T1000 (cell line): ENCODE measurements at regions not wholly inside any gene's neighbourhood (a gene's known extent, or its start where the extent isn't known, plus 50 kb on each side); places are given as distances from the start of the nearest gene placed in this dataset.

Experiments
- DNase-seq: peaks from one replicate; lab custom pipeline; 2025; ENCODE audit warnings: mixed read lengths; lab: John Stamatoyannopoulos, UW

GRCh38 chr14:98462908-98463307 is 809.1 kb downstream of the BCL11B start:
- DNase-seq = no peak

DNA sequence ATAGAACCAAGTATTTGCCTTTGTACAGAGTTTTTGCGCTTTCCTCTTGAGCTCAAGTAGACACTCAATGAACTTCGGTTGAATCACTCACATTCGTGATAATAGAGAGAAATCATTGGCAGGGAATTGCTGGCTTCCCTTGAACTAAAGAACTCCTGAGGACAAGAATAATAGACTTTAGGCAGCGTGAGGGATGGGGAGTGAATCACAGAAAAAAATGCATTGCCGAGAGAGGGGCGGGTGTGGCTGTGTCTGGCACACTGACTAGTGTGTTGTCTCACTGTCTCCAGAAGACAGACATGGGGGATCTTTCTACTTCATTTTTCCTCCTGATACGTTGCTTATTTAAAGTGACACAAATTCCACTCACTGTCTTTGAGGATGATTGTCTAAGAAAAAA is 805.2 kb downstream of the BCL11B start:
- DNase-seq = no peak

DNA sequence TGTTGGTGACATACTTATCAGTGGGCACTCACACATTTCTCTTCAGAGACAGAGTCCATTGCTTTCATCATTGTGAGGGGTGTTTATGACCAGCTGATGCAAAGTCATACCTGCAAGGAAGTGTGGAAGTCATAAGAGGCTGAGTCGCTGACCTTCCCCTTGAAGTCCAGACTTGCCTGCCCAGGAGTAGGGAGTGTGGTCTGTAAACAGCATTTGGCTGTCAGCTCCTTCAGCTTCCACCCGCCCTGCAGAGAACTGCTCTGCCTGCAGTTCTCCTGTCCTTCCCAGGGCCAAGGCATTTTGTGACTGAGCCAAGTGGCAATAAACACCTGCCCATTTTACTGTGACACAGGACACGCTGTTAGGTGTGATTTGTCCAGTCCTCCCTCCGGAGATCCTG is 801.3 kb downstream of the BCL11B start:
- no peak for DNase-seq

DNA sequence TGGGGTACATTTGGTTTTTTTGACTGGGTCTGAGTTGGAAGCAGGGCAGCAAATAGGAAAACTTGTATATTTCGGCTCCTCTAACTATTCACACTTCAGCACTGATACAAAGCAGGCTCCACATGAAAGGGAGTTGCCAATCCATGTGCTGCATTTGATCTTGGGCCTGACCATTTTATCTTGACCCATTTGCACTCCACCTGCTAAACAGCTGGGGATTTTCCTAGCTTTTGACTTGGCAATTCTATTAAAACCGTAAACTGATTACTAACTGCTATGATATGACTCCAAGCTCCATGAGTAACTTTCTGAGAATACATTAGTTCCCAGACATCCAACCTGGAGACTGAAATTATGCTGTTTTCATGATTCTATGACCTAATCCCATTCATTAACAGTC is 797.1 kb downstream of the BCL11B start:
- no peak for DNase-seq

- no peak for DNase-seq
These were observed 794.1 kb downstream of the BCL11B start for GRCh38 chr14:98477935-98478334.

GRCh38 chr14:98489115-98489514 is 782.9 kb downstream of the BCL11B start:
- DNase-seq = no peak

DNA sequence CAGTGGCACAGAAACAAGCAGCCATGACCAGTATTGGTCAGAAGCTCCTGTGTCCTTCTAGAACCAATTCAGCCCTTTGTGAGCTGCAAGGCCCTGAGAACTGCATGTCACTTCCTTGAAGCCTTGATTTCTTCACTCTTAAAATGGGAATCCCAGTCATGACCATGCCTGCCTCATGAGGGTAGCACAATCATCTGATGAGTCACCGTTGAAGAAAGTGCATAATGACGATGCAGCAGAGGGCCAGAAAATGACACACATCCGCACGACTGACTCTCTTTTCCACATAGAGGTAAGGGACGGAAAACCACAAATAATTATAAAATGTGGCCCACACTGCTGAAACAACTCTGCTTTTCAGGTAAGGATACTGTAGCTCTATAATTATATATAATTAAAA is 777.4 kb downstream of the BCL11B start:
- DNase-seq = no peak

GRCh38 chr14:98498019-98498885 is 773.7 kb downstream of the BCL11B start:
- no peak for DNase-seq

DNA sequence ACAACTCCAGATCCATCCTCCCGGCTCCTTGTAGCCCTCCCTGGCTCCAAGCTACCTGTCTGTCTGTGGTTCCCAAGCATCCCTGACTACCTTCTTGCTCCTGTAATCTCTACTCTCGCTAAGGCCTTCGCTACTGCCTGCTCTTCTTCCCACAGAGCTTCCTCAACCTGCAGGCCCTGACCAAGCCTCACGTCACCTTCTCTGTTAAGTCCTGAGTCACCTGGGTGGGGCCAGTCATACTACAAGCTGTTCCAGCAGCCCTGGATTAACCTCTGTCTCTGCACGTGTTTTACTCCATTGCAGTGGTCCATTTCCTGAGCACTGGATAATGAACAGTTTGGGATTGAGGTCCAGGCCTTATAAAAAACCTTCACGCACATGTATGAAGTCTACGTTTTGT is 770.7 kb downstream of the BCL11B start:
- DNase-seq = no peak

DNA sequence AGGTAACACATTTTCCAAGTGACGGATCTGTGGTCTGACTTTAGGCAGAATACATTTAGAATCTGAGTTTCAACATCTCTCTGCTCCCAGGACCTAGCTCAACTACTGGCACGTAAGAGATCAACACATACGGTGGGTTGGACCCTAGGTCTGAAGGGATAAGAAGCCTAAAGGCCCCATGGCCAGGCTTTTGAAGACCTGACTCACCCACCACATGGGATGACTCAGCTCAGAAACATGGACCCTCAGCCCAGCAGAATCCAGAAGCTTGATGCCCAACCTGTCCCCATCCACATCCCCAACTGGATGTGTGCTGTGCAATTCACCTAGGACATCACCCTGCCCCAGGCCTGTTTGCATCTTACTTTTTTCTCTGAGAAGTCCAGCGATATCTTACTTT is 770.2 kb downstream of the BCL11B start:
- DNase-seq = peak; percentile 6

DNA sequence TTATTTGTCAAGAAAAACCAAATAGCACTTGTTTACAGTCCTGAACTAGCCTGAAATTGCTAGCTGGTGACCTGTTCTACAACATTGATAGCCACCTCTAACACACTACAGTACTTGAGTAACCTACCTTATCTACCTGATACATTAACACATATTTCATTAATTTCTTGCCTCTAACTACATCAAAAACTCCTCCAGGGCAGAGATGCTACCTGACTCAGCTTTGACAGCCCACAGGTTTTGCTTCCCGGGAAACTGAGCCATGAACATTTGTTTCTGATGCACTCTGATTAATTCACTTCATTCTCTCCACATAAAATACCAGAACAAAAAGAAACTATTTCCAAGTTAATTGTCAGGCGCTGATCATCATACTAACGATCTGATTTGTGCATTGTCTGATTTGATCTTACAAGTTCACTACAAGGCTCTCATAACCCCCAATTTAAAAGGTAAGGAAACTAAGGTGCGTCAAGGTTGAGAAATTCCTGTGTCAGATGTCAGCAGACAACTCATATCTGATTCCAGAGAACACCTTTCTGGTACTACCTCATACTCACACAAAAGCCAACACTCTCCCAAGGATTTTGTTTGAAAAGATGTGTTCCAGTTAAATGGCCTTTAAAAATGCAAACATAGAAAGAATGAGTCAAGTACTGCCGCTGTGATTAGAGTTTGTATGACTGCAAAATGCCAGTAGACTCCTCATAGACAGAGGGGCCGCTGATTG is 768.7 kb downstream of the BCL11B start:
- no peak for DNase-seq

DNA sequence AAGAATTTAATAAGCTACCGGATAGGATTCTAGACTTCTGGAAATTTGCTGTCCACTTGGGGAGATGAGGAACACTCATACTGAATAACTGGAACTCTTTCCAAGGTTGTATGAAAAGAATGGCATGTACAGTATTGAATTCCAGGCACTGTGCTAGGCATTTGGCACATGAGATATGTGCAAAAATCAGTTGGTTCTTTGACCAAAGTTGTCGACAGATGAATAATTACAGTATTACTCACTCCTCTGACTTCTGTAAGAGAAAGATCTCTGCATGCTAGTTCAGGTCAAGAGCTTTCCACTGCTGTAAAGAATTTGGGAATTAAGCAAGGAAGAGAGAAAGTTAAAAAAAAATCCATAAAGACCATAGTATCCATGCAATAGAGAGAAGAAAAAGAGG is 764.7 kb downstream of the BCL11B start:
- DNase-seq = no peak

DNA sequence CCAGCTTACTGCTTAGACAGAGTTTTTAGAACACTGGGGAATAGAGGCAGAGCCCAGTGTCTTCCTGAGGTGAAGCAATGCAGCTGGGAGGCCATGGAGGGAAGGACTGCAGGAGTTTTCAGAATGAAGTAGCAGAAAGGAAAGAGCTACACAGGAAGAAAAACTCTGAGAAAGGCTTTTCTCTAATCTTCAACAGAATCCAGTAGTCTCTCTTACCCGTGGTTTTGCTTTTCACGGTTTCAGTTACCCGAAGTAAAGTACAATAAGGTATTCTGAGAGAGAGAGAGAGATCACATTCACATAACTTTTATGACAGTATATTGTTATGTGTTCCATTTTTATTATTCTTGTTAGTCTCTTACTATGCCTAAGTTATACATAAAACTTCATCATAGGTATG is 761.6 kb downstream of the BCL11B start:
- no peak for DNase-seq

DNA sequence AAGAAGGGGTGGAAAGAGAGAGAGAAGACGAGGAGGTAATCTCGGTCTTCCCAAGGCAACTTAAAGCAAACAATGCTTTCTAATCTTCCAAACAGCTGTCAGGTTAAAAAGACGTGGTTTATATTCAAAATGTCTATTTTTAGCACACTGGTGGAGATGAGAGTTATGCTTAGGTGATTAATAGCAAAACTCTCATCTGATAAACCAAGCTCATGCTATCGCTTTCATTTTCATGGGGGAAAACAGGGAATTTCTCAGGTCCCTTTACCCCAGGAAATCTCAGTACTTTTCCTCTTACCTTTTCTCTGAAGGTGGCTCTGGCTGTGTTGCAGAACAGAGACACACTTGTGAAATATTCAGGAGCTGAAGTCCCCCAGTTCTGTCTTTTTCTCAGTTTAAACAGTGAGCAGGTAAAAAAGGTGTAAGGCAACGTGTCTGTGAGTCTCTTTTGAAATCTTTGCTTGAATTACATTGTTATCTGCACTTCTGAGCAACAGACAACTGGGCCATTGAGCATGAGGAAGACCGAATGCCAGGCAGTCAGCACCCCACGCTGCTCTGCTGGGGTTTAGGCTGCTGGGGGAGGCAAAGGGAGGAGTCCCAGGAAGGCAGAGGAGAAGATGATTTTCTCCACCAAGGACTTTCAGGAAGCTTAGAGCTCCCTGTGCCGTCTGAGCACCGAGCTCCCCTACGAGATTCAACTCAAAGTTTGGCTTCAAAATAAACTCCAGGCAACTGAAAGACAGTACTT is 759.3 kb downstream of the BCL11B start:
- DNase-seq = no peak

DNA sequence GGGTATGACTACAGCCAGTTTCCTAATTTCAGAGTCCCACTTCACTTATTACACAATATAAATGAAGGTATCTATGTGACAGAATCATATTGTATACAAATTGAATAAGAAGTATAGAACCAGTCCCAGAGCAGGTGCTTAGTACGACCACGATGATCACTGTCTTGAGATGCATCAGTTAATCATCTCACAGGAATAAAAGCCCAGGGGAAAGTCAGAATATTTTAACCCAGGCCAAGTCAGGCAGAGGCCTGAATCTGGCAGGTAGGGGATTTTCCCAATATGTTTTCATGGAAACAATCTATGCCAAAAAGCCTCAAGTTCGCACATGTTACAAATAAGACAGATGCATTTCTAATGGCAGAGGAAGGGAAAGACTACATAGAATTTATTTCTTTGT is 758.4 kb downstream of the BCL11B start:
- no peak for DNase-seq

DNA sequence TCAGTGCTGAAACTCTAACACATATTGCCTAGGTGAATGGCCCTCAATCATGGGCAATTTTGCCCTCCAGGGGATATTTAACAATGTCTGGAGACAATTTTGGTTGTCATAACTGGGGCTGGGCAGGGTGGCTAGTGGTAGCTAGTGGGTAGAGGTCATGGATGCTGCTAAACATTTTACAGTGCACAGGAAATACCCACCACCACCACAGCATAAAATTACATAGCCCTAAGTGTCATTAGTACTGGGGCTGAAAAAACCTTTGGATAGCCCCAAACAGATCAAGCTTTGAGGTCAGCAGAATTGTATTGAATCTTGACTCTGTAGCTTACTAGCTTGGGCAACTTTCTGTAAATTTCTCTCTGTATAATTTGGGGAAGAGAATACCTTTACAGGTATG is 758.0 kb downstream of the BCL11B start:
- no peak for DNase-seq

GRCh38 chr14:98536256-98536655 is 735.7 kb downstream of the BCL11B start:
- DNase-seq = no peak

- DNase-seq = no peak
These were observed 729.7 kb downstream of the BCL11B start for GRCh38 chr14:98542316-98542715.

DNA sequence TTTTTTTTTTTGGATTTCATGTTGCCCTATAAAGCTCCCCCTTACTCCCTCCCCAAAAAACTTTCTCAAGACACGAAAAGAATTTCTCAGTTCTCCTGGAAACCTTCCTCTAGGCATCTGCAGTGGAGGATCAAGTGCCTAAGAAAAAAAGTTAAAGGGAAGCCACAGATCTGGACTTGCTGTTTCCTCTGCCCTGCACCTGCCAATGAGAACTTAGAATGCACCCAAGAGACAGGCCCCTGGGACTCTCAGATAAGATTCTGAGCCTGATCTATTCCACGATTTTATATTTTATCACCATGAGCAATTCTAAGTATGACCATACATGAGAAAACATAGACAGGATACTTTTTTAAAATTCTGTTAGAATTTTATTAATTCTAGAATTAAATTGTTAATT is 728.9 kb downstream of the BCL11B start:
- DNase-seq = no peak

GRCh38 chr14:98544174-98544573 is 727.8 kb downstream of the BCL11B start:
- no peak for DNase-seq

DNA sequence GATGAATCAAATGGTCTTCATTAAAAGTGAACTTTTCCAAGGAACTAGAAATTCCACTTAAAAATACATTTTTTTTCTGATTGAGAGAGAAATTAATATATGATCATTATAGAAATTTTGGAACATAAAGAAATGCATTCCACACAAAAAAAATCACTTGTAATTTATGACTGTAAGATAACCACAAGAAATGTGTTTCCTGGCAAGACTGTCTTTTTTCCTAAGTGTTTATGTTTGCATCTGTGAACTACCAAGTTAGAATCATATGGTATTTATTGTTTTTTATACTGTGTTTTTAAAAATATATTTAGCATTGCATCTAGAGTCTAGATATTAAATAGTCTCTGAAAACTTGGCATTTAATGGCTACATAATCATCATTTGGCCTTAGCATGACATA is 726.8 kb downstream of the BCL11B start:
- DNase-seq = no peak

DNA sequence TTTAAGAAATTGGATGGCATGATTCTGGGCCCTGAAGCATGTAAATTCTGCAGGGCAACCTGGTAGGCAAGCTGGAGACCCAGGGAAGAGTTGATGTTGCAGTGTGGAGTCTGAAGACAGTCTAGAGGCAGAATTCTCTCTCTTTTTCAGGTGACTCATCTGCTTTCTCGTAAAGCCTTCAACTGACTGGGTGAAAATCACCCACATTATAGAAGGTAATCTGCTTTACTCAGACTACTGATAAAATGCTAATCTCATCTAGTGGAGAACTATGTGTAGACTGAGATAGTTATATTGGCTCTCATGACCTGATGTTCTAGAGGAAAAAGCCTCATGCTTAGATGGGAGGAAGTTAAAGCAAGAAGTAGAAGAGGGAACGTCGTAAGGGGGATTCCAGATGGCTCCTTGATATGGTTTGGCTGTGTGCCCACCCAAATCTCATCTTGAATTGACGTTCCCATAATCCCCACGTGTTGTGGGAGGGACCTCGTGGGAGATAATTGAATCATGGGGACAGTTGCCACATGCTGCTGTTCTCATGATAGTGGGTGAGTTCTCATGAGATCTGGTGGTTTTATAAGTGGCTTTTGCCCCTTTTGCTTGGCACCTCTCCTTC is 723.8 kb downstream of the BCL11B start:
- no peak for DNase-seq
